GM18507 (cell line): ENCODE measurements at regions not wholly inside any gene's neighbourhood (a gene's known extent, or its start where the extent isn't known, plus 50 kb on each side); places are given as distances from the start of the nearest gene placed in this dataset.

Source experiments
- DNase-seq: peaks from one replicate; pipeline ENCODE4 v3.0.0; 2011; ENCODE audit warnings: low read depth; ENCODE audit not compliant: insufficient read length; ENCODE audit errors: extremely low spot score
- FAIRE-seq: peaks from 2 replicates; lab custom pipeline; 2011; peaks lifted over from hg19 to GRCh38; lab: Jason Lieb, UNC

DNA sequence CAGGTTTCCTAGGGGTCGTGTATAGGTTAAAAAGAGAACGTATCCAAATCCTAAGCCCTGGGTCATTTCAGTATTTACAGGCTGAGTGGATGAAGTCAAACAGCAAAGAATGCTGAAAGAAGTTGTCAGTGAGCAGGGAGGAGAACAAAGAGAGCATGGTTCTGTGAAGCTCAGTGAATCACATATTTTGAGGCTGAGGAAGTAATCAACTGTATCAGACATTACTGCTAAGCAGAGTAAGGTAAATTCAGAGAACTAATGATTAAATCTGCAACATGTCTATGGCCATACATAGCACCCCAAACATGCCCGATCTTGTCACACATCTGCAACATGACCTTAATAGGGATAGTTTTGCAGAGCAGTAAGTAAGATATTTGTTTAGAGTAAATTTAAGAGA, 1130.3 kb downstream of the RAPGEF2 start:
- no peak for FAIRE-seq

DNA sequence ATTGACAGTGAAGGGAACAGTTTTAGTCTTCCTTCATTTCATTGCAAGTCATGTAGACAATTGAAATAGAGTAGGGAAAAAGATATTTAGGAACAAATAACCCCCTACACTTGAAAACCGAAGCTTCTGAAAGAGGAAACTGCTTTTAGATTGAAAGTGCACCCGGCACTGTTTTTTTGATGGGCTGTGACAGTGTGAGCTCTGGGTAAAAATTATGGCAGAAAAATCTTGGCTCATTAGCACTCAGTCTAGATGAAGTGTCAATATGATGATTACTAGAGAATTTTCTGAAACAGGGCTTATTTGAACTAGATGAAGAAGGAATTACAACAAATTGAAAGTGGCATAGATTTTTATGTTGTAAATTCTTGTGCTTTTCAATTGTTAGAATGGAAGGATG, 1132.4 kb downstream of the RAPGEF2 start:
- DNase-seq (no peak), FAIRE-seq (no peak)

More for the DNA sequence above, 1130.3 kb downstream of the RAPGEF2 start:
- no peak for DNase-seq

DNA sequence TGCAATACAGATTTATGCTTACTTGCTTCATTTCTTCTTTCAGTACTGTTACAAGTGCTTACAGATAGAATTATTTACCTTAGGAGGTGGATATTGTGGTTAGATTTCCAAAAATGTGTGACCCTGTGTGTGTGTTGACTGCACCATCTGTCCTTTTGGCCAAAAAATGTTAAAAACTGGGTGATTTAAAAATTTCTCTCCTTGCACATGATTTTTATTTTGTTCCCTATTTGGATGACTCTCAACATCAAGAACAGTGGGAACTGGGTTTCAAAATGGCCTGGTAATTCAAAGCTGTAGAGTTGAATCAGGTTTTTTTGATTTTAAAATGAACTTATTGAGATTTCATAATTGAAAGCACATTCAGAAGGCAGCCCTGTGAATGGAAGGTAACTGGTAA, 1132.9 kb downstream of the RAPGEF2 start:
- FAIRE-seq (no peak), DNase-seq (no peak)

DNA sequence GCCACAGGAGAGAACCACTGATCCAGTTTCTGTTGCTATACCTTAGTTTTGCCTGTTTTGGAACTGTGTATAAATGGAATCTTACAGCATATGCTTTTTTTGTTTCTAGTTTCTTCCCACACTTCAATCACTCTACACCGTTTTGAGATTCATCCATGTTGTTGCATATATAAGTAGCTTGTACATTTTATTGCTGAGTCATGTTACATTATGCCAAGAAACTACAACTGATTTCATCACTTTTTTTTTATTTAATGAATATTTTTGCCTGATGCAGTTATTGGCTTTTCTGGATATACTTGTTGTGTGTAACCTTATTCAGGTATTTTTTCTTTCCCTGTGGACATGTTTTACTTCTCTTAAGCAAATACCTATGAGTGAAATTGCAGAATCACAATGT, 1135.9 kb downstream of the RAPGEF2 start:
- FAIRE-seq = no peak

DNA sequence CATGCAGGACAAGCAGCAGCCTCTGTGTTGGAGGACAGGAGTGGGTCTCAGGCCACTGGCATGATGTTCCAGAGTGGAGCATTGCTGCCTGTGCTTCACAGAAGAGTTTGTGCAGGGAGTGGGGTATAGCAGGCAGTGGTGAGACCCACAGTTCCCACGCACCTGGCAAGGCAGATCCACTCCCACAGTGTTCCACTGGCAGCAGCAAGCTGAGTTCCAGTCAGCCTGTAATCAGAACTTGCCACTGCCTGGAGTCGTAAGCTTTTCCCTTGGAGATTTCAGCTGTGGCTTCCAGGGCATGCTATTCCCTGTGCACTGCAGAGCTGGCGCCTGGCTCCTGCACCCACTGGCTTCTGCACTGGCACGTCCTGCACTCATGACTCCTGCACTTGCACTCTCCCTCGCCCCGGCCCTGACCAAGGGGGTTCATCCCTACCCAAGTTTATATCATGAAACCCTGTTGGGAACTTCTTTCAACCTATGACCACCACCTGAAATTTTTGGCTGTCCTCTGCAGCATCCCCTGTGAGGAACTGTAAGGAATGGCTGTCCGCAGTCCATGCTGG, 1144.3 kb downstream of the RAPGEF2 start:
- no peak for FAIRE-seq
- DNase-seq = no peak

More for the DNA sequence above, 1135.9 kb downstream of the RAPGEF2 start:
- DNase-seq = no peak

DNA sequence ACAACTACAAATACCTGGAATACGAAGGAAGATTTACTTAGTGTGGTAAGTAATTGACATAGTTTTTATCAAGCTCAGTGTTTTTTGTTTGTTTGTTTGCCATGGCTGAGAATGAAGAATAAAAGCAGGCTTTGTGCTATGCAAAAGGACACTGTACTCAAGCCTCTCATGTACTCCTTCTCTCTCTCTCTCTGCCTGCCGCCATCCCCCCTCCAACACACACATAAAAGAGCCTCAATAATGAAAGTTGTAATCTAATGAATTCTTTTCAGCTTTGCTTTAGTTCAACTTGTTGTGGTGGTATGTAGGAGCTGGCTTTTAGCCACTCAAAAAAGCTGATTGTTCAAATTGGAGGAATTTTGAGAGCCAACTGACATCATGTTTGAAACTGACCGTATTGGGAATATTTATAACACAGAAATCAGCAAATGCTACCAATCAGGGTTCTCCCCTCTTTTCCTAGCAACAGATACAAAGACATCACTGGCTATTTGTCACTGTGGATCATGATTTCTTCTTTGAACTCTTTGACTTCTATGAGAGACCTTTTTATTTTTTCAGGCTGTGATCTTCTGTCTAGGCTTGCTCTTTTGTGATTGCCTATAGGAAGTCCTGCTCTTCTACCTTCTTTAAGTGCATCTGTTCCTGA, 1148.8 kb downstream of the RAPGEF2 start:
- FAIRE-seq (no peak), DNase-seq (no peak)

DNA sequence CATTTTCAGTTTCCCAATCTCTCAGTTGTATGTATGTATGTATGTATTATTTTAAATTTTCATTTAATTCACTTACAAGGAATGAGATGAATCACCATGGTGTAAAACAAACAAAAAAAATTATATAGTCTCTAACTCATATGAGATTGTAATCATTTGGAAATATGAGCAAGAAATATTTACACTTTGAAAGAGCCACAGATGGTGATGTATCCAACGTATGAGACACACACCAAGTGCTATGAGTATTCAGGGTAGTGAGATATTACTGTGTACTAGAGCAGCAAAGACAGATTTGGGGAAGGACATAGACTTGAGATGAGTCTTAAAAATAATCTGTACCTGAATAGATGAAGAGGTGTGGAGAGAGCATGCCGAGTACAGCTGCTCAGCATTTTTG, 1154.4 kb downstream of the RAPGEF2 start:
- DNase-seq (no peak), FAIRE-seq (no peak)

DNA sequence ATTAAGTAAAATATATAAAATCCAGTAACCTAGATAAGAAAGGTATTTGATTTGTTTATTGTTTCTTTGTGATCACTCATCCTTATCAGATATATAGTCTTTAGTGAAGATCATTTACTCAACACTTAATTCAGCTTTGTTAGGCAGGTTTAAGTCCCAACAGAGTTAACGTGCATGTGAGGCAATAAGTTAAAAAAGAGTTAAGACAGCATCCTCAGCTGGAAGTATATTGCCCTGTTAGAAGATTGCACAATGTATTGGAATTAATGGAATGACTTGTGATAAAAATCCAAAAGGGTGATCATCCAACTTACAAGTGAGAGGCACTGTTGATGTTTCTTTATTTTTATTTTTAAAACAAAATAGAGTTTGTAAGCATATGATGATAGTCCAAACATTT, 1162.1 kb downstream of the RAPGEF2 start:
- FAIRE-seq = no peak
- DNase-seq = no peak

DNA sequence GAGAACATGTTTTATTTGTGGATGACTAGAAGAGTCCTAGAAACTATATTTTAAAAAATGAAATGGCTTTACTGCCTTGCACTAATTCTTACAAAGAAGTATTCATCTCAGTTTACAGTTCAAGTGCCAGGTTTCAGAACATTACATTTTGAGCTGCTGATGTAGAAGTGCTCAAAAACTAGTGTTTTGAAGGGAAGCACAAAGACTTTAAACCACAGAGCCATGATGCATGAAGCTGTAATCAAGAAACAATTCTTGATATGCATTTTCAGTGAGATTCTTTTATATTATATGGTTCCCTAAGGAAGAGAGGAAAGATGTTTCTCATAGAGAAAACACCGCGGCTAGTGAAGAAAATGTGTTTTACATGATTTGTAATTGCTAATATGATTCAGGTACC, 1163.0 kb downstream of the RAPGEF2 start:
- DNase-seq = no peak
- no peak for FAIRE-seq

DNA sequence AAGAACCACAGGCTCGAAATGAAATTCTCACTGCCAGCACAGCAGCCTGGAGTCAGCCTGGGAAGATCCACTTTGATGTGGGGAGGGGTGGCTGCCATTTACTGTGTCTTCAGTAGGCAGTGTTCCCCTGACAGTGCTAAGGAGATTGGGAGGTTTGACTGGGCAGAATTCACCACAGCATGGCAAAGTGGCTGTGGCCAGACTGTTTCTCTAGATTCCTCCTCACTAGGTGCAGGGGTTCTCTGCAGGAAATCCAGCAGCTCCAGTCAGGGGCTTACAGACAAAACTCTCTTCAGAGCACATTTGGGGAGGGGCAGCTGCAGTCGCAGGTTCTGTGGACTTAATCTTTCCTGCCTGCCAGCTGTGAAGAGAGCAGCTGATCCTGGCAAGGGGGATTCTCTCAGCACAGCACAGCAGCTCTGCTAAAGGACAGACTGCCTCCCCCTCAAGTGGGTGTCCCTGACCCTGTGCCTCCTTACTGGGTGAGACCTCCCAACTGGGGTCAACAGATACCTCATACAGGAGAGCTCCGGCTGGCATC, 1174.0 kb downstream of the RAPGEF2 start:
- FAIRE-seq (no peak), DNase-seq (no peak)

DNA sequence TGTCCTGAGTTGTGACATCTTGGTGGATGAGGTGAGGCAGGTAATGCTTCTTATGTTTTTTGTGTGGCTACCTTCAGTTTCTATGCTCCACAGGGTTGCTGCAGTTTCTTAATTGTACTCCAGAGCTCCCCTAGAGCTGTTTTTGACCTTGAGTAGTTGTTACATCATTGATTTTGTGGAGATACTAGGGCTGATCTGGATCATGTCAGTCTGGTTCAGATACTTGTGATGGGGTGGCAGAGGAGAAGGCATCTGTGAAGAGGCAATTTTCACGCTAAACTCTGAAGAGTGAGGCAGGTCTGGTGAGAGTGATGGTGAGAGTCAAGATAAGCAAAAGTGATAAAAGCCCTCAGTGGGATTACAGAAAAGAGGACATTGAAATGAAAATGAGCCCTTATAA, 1180.2 kb downstream of the RAPGEF2 start:
- no peak for FAIRE-seq
- DNase-seq = no peak

DNA sequence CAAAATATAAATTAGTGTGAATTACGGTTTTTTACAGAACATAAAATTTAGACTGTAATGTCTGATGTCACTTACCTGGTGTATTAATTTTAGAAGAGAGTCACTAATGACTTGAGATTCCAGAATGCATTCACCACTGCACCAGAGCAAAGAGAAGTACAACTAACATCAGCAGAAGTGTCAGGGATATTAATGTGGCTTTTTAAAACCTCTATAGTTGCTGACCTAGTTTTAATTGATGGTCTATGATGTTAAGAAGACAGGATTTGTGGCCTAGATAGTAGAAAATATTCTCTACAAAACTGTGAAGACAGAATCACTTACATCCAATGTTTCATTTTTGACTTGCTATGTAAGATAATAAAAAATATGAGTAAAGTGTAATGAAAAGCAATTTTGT, 1181.6 kb downstream of the RAPGEF2 start:
- DNase-seq = no peak
- FAIRE-seq = no peak

DNA sequence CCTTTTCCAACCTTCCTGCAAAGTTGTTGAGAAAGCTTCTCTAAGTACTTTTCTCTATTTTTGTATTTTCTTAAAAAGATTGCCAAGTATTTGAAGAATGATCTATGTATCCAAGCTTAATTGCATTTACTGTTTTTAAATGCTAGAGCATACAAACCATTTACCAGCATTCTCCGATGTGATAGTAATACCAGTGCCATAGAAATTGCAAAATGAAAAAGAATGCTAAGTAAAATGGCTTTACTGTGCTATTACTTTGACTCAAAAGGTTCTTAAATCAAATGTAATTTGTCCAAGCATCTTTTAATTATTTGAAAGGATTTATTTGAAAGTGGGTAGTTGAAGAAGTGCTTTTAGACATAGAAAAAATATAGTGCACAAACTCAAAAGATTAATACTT, 1183.2 kb downstream of the RAPGEF2 start:
- DNase-seq = no peak
- no peak for FAIRE-seq

DNA sequence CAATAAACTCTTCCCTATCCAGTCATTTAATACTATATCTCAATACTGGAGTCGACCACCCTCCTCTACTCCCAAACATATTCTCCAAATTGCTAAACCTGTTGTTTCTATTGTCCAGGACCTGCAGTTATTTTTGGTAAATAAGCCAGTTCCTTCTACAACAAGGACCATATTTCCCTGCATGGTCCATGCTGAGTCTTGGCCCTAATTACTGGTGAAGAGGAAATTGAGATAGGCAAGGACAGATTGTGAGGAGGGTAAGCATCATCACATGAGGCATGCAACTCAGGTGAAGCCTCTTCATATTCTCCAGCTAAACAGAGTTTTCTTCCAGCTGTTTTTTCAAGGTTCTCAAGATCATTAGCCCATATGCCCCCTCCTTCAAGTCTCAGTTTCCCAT, 1193.6 kb downstream of the RAPGEF2 start:
- FAIRE-seq = no peak

DNA sequence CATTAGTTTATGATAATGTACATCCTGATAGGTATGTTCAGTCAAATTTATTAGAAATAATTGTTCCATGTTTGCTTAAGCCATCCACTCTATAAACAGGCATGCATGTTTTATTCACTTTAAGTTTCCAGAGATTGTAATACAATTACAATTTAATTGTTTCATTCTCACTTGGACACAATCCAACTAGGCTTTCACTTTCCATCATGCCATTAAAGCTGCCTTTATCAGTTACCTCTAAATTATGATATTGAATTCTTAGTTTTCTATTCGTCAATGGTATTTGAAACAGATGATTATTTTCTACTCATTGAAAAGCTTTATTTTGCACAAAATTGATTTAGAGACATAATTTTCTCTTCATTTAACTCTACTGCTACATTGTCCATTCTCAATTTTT, 1196.3 kb downstream of the RAPGEF2 start:
- DNase-seq (no peak), FAIRE-seq (no peak)

More for the DNA sequence above, 1193.6 kb downstream of the RAPGEF2 start:
- no peak for DNase-seq

DNA sequence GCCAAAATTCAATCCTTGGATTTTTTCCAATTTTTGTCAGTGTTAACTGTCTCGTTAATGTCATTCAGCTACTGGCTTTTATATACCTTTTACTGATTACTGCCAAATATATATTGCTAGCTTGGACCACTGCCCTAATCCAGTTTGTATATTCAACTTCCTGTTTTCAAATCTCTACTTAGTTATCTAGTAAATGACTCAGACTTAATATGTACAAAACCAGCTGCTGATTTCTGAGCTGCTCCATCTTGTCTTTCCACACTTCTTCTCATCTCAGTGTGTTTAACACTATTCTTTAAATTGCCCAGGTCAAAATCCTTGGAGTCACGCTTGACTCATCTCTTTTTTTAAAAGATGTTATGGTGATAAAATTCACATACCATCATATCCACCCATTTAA, 1196.7 kb downstream of the RAPGEF2 start:
- DNase-seq (no peak), FAIRE-seq (no peak)

DNA sequence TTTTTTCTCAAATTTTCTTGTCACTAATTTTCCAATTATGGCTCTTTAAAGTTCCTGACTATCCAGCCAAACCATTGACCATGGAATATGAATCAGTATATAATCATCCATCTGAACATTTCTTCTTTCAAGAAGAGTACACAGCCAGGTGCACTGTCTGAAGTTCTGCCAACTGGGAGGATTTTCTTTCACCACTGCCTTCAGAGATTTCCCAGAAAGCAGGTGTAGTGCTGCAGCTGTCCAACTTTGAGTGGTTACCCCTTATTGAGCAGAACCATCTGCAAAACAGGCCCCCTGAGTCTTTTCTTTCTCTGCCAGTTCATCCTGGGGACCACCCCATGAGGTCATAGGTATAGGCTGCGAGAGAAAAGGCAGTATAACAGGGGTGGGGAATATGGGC, 1213.2 kb downstream of the RAPGEF2 start:
- no peak for DNase-seq
- FAIRE-seq = no peak

DNA sequence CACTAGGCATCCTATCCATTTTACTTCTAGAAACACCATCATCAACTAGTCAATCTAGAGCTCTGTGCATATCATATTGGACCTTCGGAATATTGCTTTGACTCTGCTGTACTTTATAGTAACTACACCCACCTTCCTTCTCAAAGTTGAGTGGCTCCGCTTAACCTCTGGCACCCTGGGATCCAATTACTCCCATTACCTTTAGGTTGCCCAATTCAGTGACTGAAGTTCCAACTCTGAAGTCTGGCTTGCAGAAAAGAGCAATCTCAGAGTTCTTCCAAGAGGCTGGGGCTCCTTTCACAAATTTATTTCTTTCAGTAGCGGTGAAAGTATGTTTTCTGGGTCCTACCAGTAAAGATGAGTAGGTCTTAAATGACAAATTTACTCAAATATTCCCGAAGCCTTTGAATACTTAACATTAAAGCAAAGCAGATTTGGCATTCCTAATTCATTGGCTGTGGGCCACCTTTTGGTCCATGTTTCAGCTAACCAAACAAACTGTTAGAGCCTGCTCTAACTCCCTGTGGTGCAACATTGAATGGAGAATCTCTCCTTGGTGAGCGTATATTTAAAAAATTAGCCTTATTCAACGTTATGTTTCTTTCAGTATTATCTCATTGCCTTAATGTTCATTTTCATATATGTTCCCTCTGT, 1215.8 kb downstream of the RAPGEF2 start:
- DNase-seq = no peak

DNA sequence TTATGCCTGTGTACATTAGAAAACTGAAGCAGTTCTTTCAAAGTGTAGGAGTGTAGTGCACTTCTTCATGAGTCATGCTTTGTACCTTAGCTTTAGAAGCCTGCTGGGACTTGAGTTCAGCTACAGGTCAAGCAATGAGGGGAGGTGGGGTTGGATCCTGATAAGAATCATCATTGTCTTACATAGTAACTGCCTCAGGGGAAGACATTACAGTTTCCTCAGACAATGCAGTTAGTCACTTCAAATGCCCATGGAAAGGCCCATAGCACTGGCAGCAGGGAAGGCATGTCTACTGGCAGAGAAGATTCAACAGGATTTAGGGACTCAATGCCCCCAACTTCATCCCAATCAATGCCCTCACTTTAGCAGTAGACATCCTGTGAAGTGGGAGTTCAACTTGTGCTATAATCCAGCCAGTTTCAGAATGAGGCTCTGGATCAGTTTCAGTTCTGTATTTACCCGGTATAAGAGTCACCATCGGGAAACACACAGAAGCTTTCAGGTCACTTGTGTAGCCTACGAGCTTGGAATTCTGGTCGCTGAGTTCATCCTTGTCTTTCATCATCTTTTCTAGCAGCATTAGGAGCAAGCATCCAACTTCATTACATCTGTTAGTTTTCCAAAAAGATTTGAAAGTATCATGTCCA, 1216.5 kb downstream of the RAPGEF2 start:
- DNase-seq (no peak), FAIRE-seq (no peak)

More for the DNA sequence above, 1215.8 kb downstream of the RAPGEF2 start:
- FAIRE-seq = no peak

DNA sequence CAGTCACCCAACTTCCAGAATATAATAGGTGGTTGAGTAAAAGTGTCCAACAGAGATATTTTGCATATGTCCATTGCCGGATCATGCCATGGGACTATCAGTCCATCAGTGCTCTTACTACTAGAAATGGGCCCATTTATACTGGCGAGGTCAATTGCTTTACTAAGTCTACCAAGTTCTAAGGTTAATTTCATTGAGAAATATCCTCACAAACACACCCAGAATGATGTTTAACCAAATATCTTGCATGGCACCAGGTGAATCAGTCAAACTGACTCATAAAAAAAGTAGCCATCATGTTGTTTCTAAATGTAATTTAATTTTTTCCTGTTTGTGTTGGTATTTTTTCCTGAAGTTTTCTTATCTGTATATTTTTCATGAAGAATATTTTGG, 1217.0 kb downstream of the RAPGEF2 start:
- FAIRE-seq = no peak

More for the DNA sequence above, 1217.0 kb downstream of the RAPGEF2 start:
- DNase-seq = no peak
